ENCODE measurements at regions not wholly inside any gene's neighbourhood (a gene's known extent, or its start where the extent isn't known, plus 50 kb on each side); places are given as distances from the start of the nearest gene placed in this dataset.

DNA sequence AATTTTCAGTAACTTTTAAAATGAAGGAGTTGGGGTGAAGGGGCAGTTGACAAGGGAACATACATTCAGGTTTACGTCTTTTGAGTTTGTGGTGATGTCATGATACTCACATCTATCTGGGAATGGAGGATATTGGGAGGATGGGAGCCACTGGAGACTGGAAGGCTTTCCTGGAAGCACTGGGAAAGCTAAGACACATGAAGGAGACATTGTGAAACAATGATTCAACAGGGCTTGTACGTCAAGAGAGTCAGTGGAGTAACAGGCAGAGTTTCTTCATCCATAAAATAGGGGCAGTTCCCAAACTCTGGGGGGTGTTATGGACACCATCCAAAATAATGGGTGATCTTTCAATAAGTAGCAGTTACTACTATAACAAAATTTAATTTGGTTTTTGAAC lies 572.8 kb downstream of the CCDC171 start:
- DNase-seq = no peak
- H3K9me3 ChIP-seq (ENCODE audit: control insufficient read depth, insufficient read depth, low read length) = no peaks in the 10 kb centered on the region
- Mint-ChIP-seq H3K9me3 (no peaks in the 10 kb centered on the region), H3K4me1 (no peaks in the 10 kb centered on the region), H3K36me3 (no peaks in the 10 kb centered on the region), H3K27ac (no peak overlapping the region), H3K27me3 (ENCODE audit: low read depth in 2 of 2) (peaks cover 3 to 8% of the 10 kb centered on the region in 2 donors), H3K4me3 (no peak overlapping the region)
- no peak overlapping the region for H3K4me3 ChIP-seq (ENCODE audit: low read length)
- WGBS (ENCODE audit: insufficient coverage) = 84% methylated on average over 2 of the region's 2 CpGs
- no peaks in the 10 kb centered on the region for H3K36me3 ChIP-seq (ENCODE audit: control insufficient read depth, insufficient read depth, low read length)
- H3K27ac ChIP-seq (ENCODE audit: low read length) = no peak overlapping the region
- intact Hi-C loops (cut with micrococcal nuclease) = no loop called here
- no peaks in the 10 kb centered on the region for H3K27me3 ChIP-seq (ENCODE audit: control insufficient read depth, insufficient read depth, low read length)
- TF ChIP-seq, protein P1, sequence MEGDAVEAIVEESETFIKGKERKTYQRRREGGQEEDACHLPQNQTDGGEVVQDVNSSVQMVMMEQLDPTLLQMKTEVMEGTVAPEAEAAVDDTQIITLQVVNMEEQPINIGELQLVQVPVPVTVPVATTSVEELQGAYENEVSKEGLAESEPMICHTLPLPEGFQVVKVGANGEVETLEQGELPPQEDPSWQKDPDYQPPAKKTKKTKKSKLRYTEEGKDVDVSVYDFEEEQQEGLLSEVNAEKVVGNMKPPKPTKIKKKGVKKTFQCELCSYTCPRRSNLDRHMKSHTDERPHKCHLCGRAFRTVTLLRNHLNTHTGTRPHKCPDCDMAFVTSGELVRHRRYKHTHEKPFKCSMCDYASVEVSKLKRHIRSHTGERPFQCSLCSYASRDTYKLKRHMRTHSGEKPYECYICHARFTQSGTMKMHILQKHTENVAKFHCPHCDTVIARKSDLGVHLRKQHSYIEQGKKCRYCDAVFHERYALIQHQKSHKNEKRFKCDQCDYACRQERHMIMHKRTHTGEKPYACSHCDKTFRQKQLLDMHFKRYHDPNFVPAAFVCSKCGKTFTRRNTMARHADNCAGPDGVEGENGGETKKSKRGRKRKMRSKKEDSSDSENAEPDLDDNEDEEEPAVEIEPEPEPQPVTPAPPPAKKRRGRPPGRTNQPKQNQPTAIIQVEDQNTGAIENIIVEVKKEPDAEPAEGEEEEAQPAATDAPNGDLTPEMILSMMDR (IDR thresholded peaks at IDR 0.05) = no peak
- ATAC-seq = no peak
- H3K4me1 ChIP-seq (ENCODE audit: control insufficient read depth, insufficient read depth, low read length) = no peaks in the 10 kb centered on the region

DNA sequence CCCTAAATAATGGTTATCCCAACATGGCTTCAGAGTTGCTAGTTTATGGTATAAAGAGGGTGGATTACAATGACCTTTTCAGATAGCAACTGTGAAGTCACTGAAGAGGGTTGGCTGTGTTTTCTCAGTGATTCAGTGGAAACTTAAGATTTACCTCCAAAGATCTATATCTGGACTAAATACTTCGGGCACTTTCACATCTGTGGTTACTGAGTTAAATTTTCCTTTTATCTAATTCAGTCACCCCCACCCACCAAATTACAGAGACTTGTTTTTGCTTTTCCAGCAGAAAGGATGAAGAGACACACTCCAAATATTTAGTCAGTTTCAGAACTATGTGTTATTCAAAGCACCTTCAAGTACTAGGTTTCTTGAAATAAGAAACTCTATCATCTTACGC lies 573.2 kb downstream of the CCDC171 start:
- H3K4me3 Mint-ChIP-seq = no peak overlapping the region
- Histone ChIP-seq H3K27me3 (ENCODE audit: control insufficient read depth, insufficient read depth, low read length) (no peaks in the 10 kb centered on the region), H3K27ac (ENCODE audit: low read length) (no peak overlapping the region), H3K4me3 (ENCODE audit: low read length) (no peak overlapping the region), H3K4me1 (ENCODE audit: control insufficient read depth, insufficient read depth, low read length) (no peaks in the 10 kb centered on the region), H3K9me3 (ENCODE audit: control insufficient read depth, insufficient read depth, low read length) (no peaks in the 10 kb centered on the region), H3K36me3 (ENCODE audit: control insufficient read depth, insufficient read depth, low read length) (no peaks in the 10 kb centered on the region)
- H3K27me3 Mint-ChIP-seq (ENCODE audit: low read depth in 2 of 2) = peaks cover 3 to 13% of the 10 kb centered on the region in 2 donors
- TF ChIP-seq, protein P1 (IDR thresholded peaks at IDR 0.05) = no peak
- DNase-seq = no peak
- no peak for ATAC-seq
- no peaks in the 10 kb centered on the region for H3K9me3 Mint-ChIP-seq
- 33% methylated on average over 1 of the region's 2 CpGs for WGBS (ENCODE audit: insufficient coverage)
- no peaks in the 10 kb centered on the region for H3K4me1 Mint-ChIP-seq
- no peaks in the 10 kb centered on the region for H3K36me3 Mint-ChIP-seq
- intact Hi-C loops (cut with micrococcal nuclease) = no loop called here
- H3K27ac Mint-ChIP-seq = no peak overlapping the region

DNA sequence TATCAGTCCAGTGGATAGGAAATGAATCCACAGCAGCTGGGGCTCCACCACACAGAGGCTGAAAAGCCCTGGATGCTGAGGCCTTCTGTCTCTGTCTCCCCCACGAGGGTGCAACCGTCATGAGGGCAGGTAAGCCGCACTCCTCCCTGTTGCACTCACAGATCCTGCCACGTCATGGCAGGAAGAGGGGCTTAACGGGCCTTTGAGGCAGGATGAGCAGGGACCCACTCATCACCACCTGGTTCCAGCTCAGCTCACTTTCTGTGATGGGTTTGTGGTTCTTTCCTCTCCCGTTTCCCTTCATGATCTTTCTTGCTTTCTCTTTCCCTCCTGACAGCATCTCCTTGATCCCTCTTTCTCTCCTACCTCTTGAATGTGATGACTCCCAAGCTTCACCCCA lies 575.2 kb downstream of the CCDC171 start:
- Histone ChIP-seq H3K4me1 (ENCODE audit: control insufficient read depth, insufficient read depth, low read length) (no peaks in the 10 kb centered on the region), H3K4me3 (ENCODE audit: low read length) (no peak overlapping the region), H3K9me3 (ENCODE audit: control insufficient read depth, insufficient read depth, low read length) (no peaks in the 10 kb centered on the region), H3K36me3 (ENCODE audit: control insufficient read depth, insufficient read depth, low read length) (no peaks in the 10 kb centered on the region), H3K27ac (ENCODE audit: low read length) (no peak overlapping the region), H3K27me3 (ENCODE audit: control insufficient read depth, insufficient read depth, low read length) (no peaks in the 10 kb centered on the region)
- Mint-ChIP-seq H3K4me1 (peaks cover 0 to under 1% of the 10 kb centered on the region in 2 donors), H3K36me3 (no peaks in the 10 kb centered on the region), H3K9me3 (no peaks in the 10 kb centered on the region), H3K4me3 (no peak overlapping the region), H3K27me3 (ENCODE audit: low read depth in 2 of 2) (peaks cover 3 to 24% of the 10 kb centered on the region in 2 donors), H3K27ac (no peak overlapping the region)
- DNase-seq (no peak), ATAC-seq (no peak)
- 88% methylated on average over 5 of the region's 6 CpGs for WGBS (ENCODE audit: insufficient coverage)
- intact Hi-C loops (cut with micrococcal nuclease) = no loop called here
- TF ChIP-seq, protein P1 (IDR thresholded peaks at IDR 0.05) = no peak

DNA sequence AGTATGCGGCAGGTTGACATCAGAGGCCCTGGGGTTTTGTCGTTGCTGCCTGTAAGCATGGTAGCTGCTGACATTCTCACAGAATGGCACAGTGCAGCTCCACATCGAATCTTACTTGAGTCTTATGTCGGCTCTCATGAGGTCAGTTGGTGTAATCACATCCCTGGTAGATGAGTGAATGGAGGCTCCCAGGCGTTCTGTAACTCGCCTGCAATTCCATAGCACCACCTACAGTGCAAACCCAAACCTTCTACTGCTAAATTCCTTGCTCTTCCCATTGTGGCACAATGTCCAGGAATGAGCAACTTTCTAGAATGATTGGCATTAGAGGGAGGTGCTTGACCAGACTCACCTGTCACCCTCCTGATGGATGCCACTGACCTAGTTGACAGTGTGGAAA lies 578.4 kb downstream of the CCDC171 start:
- Histone ChIP-seq H3K4me3 (ENCODE audit: low read length) (no peak overlapping the region), H3K9me3 (ENCODE audit: control insufficient read depth, insufficient read depth, low read length) (no peaks in the 10 kb centered on the region), H3K27me3 (ENCODE audit: control insufficient read depth, insufficient read depth, low read length) (no peaks in the 10 kb centered on the region), H3K36me3 (ENCODE audit: control insufficient read depth, insufficient read depth, low read length) (no peaks in the 10 kb centered on the region), H3K4me1 (ENCODE audit: control insufficient read depth, insufficient read depth, low read length) (no peaks in the 10 kb centered on the region), H3K27ac (ENCODE audit: low read length) (no peak overlapping the region)
- H3K4me1 Mint-ChIP-seq = peaks cover 10 to 14% of the 10 kb centered on the region in 2 donors
- ATAC-seq (no peak), DNase-seq (no peak)
- 88% methylated on average over 4 of the region's 6 CpGs for WGBS (ENCODE audit: insufficient coverage)
- TF ChIP-seq, protein P1 (IDR thresholded peaks at IDR 0.05) = no peak
- H3K27me3 Mint-ChIP-seq (ENCODE audit: low read depth in 2 of 2) = peaks cover 6 to 31% of the 10 kb centered on the region in 2 donors
- H3K36me3 Mint-ChIP-seq = no peaks in the 10 kb centered on the region
- H3K27ac Mint-ChIP-seq = no peak overlapping the region
- H3K9me3 Mint-ChIP-seq = no peaks in the 10 kb centered on the region
- intact Hi-C loops (cut with micrococcal nuclease) = no loop called here
- no peak overlapping the region for H3K4me3 Mint-ChIP-seq
